SH-SY5Y (cell line): ENCODE measurements at regions not wholly inside any gene's neighbourhood (a gene's known extent, or its start where the extent isn't known, plus 50 kb on each side); places are given as distances from the start of the nearest gene placed in this dataset.

Experiments used
- GATA2 ChIP-seq: IDR thresholded peaks from 2 replicates; pipeline ENCODE4 v1.6.1; 2011; ENCODE audit warnings: mild to moderate bottlenecking, low read depth, low read length
- GATA3 ChIP-seq: IDR thresholded peaks from 2 replicates; pipeline ENCODE4 v1.6.1; 2011; ENCODE audit warnings: low read depth, mild to moderate bottlenecking, low read length, moderate library complexity

DNA sequence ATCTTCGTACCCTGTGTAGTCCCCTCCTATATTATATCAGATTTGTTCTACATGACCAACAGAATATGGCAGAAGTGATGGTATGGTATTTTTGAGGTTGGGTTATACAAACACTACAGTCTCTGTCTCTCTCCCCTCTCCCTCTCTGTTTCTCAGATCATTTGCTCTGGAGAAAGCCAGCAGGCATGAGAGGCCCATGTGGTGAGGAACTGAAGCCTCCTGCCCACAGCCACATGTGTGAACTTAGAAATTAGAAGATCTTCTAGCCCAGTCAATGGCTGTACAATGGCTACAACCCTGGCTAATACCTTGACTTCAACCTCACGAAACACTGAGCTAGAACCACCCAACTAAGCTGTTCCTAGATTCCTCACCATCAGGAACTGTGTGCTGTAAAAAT, 250.6 kb downstream of the SMAD2 start:
- no peak for TF ChIP-seq GATA2
- TF ChIP-seq GATA3, result no peak
